SU-DHL-6 (cell line): ENCODE measurements at regions not wholly inside any gene's neighbourhood (a gene's known extent, or its start where the extent isn't known, plus 50 kb on each side); places are given as distances from the start of the nearest gene placed in this dataset.

ENCODE experiments used
- CTCF ChIP-seq: fragments of 200-600 bp; sonication (generic); IDR thresholded peaks from one replicate; pipeline ENCODE4 v1.5.1; 2017; ENCODE audit warnings: antibody characterized with exemption, mild to moderate bottlenecking, low read length, moderate library complexity; ENCODE audit not compliant: insufficient read depth, poor library complexity, severe bottlenecking
- EZH2phosphoT487 ChIP-seq: fragments of 200-600 bp; sonication (generic), shearing (Covaris generic); conservative IDR thresholded peaks from 2 replicates; pipeline ENCODE4 v1.6.1; 2018; ENCODE audit warnings: mild to moderate bottlenecking, antibody characterized with exemption, low read length, moderate library complexity, mixed read lengths

- TF ChIP-seq CTCF (no peak), EZH2phosphoT487 (no peak)
Measured at GRCh38 chr2:24412812-24413211, 52.5 kb upstream of the ITSN2 start.
